ENCODE measurements at regions not wholly inside any gene's neighbourhood (a gene's known extent, or its start where the extent isn't known, plus 50 kb on each side); places are given as distances from the start of the nearest gene placed in this dataset.

DNA sequence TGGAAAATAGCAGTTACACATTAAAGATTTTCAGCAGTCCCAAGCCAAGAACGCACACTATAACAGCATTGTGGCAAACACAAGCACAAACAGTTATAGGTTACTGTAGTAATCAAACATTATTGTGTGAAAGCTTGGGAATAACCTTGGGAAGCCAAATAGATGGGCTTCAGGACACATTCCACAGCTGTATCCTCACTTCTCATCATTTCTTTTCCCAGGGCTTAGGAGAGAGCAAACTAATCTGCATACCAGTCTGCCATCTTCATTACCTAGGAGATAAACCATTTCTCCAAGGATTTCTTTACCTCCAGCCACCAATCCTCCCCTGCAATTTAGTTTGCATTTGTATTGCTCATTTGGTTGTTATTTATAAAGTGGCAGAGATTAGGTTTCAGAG is 352.4 kb downstream of the SH2D4B start:
- Histone ChIP-seq H3K36me3 (no peaks in the 10 kb centered on the region), H3K9me3 (no peaks in the 10 kb centered on the region), H3K4me3 (no peak overlapping the region), H3K27me3 (no peaks in the 10 kb centered on the region), H3K27ac (no peak overlapping the region), H3K4me1 (no peaks in the 10 kb centered on the region)
- TF ChIP-seq CTCF (IDR thresholded peaks at IDR 0.05) (no peak), POLR2A (IDR thresholded peaks at IDR 0.05) (no peak)
- no peak for DNase-seq
- intact Hi-C loops (cut with DNase I; ENCODE audit: low total_unique reads) = no loop called here

GRCh38 chr10:80893256-80893655 is 355.6 kb downstream of the SH2D4B start:
- Histone ChIP-seq H3K9me3 (no peaks in the 10 kb centered on the region), H3K27me3 (no peaks in the 10 kb centered on the region), H3K4me3 (no peak overlapping the region), H3K27ac (no peak overlapping the region), H3K36me3 (no peaks in the 10 kb centered on the region), H3K4me1 (no peaks in the 10 kb centered on the region)
- intact Hi-C loops (cut with DNase I; ENCODE audit: low total_unique reads) = no loop called here
- TF ChIP-seq POLR2A (IDR thresholded peaks at IDR 0.05) (no peak), CTCF (IDR thresholded peaks at IDR 0.05) (no peak)
- DNase-seq = no peak

DNA sequence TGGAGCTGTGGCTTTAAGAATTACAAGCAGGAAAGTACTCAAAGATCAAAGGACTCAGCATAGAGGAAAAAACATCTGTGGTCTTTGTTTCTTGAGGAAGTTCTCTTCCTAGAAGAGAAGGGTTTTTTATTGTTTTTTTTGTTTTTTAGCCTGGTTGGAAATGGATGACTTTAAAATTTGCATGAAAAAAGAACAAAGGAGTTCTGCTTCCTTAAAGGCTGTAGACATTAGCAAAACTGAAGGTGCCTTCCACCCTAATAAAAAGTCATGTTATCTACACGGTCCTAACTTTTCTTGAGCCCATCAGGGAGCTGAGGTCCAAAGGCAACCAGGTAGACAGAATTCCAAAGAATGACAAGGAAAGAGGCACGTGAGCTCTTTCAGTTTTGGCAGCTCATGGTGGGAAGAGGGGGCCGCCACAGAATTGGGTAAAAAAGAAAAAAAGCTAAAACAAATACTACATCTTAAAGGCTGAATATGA is 356.6 kb downstream of the SH2D4B start:
- no peak for DNase-seq
- no peaks in the 10 kb centered on the region for H3K27me3 ChIP-seq
- H3K4me1 ChIP-seq = no peaks in the 10 kb centered on the region
- H3K27ac ChIP-seq = no peak overlapping the region
- intact Hi-C loops (cut with DNase I; ENCODE audit: low total_unique reads) = no loop called here
- no peaks in the 10 kb centered on the region for H3K9me3 ChIP-seq
- H3K4me3 ChIP-seq = no peak overlapping the region
- no peaks in the 10 kb centered on the region for H3K36me3 ChIP-seq
- TF ChIP-seq CTCF (IDR thresholded peaks at IDR 0.05) (no peak), POLR2A (IDR thresholded peaks at IDR 0.05) (no peak)

DNA sequence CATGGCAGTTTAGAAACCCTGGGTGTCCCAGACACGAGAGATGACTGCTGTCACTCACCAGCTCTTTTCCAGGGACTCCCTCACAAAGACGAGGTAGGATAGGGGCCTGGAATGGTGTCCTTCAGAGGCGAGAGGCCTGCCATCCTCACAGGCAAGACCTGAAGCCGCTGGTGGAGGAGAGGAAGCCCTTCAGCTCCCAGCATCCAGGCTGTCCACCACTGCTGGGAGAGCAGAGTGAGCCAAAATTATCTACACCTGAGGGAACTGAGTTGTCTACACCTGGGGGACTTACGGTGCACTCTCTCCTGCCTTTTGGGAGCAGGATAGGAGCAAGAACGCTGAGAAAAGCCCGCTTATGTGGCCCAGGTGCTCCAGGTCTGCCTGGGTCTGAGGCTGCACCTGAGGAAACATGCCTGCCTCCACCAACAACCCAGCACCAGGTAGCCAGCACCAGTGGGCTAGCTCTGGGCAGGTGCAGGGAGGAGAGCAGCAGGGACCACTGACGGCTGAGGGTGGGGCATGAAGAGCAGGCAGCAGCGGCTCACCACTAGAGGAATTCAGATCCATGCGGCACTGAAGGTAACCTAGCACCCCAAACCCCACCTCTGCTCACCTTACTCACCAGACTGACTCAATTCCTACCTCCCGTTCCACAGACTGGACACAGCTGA is 357.2 kb downstream of the SH2D4B start:
- H3K4me3 ChIP-seq = no peak overlapping the region
- DNase-seq = no peak
- intact Hi-C loops (cut with DNase I; ENCODE audit: low total_unique reads) = no loop called here
- no peak for TF ChIP-seq POLR2A (IDR thresholded peaks at IDR 0.05)
- no peak for TF ChIP-seq CTCF (IDR thresholded peaks at IDR 0.05)
- H3K36me3 ChIP-seq = no peaks in the 10 kb centered on the region
- no peaks in the 10 kb centered on the region for H3K27me3 ChIP-seq
- H3K27ac ChIP-seq = no peak overlapping the region
- no peaks in the 10 kb centered on the region for H3K4me1 ChIP-seq
- no peaks in the 10 kb centered on the region for H3K9me3 ChIP-seq

GRCh38 chr10:80896076-80896475 is 358.4 kb downstream of the SH2D4B start:
- no peak for DNase-seq
- Histone ChIP-seq H3K4me1 (no peaks in the 10 kb centered on the region), H3K27ac (no peak overlapping the region), H3K4me3 (no peak overlapping the region), H3K27me3 (no peaks in the 10 kb centered on the region), H3K36me3 (no peaks in the 10 kb centered on the region), H3K9me3 (no peaks in the 10 kb centered on the region)
- intact Hi-C loops (cut with DNase I; ENCODE audit: low total_unique reads) = no loop called here
- no peak for TF ChIP-seq CTCF (IDR thresholded peaks at IDR 0.05)
- TF ChIP-seq POLR2A (IDR thresholded peaks at IDR 0.05) = no peak

All from uterus (tissue), 3 donors.